Right hindlimb (tissue), 1 donor: ENCODE measurements at regions not wholly inside any gene's neighbourhood (a gene's known extent, or its start where the extent isn't known, plus 50 kb on each side); places are given as distances from the start of the nearest gene placed in this dataset.
"Not testable (repeated sequence)": the region's sequence is repeated elsewhere in the genome, so short reads cannot be mapped to it uniquely, and the experiment has no call there.

Source experiments
- DNase-seq: peaks from one replicate; pipeline ENCODE4 v3.0.0-alpha.2; 2018

DNA sequence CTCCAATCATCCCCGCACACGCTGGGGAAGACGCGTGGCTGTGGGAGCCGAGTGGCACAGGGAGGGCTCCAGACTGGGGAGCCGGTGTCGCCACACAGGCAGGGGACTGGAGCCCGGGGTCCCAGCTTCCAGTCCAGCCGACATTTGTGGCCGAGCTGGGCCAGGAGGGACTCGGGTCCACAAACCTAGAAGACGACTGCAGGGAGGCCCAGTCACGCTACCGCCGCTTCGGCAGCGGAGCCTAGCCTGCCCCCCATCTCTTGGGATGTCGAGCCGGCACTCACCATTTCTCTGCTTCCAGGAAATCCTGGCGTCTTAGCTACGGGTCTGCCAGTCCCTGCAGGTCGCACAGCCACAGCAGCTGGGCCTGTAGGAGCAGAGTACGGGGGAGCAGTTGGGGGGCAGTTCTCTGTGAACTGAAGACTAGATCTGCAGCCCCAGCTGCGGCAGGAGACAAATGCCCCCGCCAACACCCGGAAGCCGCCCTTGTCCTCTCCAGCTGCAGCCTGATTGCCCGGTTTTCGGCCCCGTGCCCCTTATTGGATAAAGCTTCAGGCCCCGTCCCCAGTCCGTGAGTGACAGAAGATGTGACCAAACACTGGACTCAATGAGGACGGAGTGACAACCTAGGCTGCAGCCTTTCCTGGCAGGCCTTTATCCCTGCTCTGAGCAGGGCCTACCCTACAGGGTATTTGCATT is 270.7 kb downstream of the ZNF33B start:
- peak; percentile 90 for DNase-seq

DNA sequence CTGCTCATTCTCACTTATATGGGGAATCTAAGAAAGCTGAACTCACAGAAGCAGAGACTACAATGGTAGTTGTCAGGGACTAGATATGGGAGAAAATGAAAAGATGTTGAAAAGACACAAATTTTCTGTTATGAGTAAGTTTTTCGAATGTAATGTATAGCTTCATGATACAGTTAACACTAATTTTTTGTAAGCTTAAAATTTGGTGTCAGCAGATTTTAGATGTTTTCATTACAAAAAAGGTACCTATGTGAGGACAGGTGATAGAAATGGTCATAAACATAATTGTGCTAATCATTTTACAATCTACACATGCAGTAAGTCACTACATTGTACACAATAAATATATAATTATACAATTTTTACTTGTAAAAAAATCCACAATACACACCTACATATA is 286.6 kb downstream of the ZNF33B start:
- no peak for DNase-seq

DNA sequence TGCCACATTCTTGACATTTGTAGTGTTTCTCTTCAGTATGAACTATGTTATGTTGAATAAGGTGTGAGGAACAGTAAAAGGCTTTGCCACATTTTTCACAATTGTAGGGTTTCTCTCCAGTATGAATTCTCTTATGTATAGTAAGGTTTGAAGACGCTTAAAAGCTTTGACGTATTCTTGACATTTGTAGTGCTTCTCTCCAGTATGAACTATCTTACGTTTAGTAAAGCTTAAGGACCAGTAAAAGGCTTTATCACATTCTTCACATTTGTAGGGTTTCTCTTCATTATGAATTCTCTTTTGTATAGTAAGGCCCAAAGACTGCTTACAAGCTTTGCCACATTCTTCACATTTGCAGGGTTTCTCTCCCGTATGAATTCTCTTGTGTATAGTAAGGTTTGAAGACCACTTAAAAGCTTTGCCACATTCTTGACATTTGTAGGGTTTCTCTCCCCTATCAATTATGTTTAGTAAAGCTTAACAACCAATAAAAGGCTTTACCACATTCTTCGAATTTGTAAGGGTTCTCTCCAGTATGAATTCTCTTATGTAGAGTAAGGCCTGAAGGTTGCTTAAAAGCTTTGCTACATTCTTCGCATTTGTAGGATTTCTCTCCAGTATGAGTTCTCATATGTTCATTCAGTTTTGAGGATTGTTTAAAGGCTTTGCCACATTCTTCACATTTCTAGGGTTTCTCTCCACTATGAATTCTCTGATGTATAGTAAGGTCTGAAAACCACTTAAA is 301.6 kb downstream of the ZNF33B start:
- DNase-seq, result not testable (repeated sequence)

DNA sequence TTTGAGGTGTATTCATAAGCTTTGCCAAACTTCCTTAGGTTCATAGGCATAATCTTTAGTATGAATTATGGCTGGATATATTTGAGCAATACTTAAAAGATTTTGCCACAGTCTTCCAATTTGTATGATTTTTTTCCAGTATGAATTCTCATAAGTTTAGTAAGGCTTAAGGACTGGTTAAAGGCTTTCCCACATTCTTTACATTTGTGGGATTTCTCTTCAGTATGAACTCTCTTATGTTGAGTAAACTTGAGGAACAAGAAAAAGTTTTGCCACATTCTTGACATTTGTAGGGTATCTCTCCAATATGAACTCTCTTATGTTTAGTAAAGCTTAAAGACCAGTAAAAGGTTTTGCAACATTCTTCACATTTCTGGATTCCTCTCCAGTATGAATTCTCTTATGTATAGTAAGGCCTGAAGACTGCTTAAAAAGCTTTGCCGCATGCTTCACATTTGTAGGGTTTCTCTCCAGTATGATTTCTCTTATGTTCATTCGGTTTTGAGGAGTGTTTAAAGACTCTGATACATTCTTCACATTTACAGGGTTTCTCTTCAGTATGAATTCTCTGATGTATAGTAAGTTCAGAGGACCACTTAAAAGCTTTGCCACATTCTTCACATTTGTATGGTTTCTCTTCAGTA is 302.6 kb downstream of the ZNF33B start:
- not testable (repeated sequence) for DNase-seq

DNA sequence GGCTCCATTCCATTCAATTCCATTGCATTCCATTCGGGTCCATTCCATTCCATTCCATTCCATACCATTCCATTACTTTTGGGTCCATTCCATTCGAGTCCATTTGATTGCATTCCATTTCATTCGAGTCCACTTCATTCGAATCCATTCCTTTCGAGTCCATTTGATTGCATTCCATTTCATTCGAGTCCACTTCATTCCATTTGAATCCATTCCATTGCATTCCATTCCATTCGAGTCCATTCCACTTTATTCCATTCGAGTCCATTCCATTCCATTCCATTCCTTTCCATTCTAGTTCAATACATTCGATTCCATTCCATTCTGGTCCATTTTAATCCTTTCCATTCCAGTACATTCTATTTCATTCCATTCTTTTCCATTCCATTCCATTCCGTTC is 334.0 kb downstream of the ZNF33B start:
- no peak for DNase-seq

DNA sequence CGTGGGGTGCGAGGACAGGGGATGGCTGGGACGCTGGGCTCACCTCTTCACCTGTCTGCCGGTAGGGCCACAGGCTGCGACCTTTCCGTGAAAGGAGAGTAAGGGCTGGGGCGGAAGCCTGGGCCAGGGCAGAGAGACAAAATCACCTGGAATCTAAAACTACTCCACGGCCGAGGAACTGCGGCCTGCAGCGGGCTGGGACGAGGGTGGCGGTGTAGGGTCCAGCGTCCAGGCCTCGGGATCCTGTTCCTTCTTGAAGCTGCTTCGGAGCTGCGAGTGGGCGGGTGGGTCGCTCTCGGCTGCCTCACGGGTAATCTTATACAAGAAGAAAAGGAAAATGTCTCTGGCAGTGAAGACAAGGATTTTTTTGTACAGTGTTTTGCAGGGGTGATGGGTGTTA is 356.5 kb downstream of the ZNF33B start:
- DNase-seq, result not testable (repeated sequence)

DNA sequence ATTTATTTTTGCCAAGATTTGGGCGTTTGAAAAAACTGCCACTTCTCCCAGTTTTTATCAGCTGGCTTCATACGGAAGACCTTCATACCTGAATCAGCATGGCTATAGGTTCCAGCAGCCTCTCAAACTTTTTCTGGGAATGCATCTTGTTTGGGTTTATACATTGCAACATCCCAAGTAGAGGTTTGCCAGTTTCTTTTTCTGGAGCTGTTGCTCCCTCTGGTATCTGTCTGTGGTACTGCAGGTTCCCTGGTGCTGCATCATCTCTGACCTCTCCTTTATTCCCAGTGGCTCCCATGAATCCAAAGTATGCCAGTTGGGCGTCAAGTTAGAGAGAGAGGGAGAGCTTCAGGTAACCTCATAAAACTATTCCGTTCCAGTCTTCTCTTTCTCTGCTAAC is 368.6 kb downstream of the ZNF33B start:
- not testable (repeated sequence) for DNase-seq

DNA sequence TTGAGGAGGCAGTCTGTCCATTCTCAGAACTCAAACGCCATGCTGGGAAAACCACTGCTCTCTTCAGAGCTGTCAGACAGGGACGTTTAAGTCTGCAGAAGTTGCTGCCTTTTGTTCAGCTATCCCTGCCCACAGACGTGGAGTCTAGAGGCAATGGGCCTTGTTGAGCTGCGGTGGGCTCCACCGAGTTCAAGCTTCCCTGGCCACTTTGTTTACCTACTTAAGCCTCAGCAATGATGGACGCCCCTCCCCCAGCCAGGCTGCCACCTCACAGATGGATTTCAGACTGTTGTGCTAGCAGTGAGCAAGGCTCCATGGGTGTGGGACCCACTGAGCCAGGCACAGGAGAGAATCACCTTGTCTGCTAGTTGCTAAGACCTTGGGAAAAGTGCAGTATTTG is 375.1 kb downstream of the ZNF33B start:
- DNase-seq, result not testable (repeated sequence)

DNA sequence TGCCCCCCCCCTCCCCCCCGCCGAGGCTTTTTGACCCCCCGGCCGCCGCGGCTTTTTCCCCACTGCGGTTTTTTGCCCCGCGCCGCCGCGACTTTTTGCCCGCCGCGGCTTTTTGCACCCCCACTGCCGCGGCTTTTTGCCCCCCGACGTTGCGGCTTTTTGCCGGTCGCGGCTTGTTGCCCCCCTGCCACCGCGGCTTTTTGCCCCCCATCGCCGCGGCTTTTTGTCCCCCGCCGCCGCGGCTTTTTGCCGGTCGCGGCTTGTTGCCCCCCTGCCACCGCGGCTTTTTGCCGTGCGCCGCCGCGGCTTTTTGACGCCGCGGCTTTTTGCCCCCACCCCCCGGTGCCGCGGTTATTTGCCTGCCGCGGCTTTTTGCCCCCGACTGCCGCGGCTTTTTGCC is 395.4 kb downstream of the ZNF33B start:
- not testable (repeated sequence) for DNase-seq

DNA sequence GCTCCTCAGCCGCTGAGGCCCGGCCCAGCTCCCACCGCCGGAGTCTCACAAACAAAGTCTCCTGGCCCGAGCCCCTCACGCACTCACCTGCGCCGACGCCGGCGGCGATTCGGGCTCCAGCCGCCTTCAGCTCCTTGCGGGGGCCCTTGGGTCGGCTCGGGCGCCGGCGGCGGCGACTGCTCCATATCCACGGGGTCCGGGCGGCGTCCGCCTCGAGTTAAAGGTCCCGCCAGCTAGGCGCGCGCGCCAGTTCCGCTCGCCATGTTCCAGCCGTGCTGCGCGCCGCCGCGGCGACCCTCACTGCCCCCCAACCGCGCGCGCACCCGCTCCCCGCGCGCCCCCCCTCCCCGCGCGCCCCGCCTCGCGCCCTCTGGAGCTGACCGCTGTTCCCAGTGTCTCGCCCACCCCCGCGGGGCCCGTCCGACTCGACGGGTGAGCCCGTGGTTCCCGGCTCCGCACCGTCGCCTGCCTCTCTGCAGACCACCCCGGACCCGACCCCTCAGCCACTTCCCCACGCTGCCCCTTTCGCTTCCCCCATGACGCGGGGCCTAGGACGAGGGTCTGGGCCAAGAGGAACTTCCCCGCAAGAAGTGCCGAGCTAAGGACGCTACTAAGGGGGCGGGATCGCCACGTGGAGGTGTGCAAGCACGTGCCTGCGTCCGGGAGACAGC is 396.1 kb downstream of the ZNF33B start:
- DNase-seq, result no peak

DNA sequence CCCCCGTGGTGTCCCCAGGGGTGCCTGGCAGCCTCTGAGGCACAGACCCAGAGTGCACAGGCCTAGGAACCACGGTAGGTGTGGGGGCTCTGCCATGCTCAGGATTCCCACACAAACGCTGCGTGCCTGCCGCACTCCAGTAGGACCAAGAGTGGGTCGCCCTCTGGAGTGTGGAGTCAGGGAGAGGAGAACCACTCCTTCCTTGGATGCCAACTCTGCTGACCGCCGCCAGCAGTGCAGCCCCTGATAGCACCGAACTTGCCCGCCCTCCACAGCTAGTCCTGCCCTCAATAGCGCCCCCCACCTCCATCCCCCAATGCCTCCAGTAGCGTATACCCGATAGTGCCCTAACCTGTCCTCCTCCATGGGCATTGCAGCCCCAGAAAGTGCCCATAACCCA is 402.0 kb downstream of the ZNF33B start:
- not testable (repeated sequence) for DNase-seq

DNA sequence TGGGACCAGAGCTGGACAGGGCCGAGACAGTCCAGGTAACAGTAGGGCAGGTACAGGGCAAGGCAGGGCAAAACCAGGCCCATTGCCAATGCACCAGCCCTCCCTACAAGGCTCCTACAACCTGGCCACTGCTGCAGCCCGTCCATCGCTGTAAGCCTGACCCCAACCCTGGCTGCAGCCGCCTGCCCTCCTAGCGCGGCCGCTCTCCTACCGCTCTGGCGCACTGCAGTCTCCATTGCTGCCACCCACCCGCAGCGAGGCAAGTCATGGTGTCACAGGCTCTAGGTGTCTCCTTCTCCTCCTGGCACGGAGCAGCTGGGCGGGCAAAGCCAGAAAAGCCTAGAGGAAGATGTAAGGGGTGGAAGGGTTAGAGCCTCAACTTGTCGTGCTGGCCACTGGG is 402.6 kb downstream of the ZNF33B start:
- not testable (repeated sequence) for DNase-seq

DNA sequence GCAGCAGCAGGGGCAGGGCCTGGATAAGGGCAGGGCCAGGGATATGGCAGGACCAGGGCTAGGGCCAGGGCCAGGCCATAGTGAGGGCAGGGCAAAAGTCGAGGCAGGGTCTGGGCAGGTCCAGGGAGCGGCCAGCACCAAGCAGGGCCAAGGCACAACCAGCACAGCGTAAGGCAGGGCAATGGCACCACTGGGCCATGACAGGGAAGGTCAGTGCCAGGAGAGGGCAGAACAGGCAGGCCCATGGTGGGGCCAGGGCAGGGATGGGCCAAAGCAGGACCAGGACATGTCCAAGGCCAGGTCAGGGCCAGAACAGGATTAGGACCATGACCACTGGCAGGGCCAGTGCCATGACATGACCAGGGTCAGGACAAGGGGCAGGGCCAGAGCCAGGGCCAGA is 403.1 kb downstream of the ZNF33B start:
- DNase-seq, result not testable (repeated sequence)

DNA sequence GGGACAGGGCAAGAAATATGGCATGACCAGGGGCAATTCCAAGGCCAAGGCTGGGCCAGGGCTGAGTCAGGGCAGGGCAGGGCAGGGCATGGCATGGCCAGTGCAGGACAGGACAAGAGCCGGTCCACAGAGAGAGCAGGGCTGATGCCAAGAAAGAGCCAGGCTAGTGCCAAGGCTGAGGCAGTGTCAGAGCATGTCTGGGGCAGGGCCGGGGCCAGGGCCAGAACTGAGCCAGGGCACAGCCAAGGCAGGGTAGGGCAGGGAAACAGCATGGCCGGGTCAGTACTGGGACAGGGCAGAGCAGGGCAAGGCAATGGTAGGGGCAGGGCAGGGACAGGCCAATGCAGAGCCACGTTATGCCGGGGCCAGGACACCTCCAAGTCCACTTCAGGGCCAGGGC is 403.9 kb downstream of the ZNF33B start:
- DNase-seq, result not testable (repeated sequence)

DNA sequence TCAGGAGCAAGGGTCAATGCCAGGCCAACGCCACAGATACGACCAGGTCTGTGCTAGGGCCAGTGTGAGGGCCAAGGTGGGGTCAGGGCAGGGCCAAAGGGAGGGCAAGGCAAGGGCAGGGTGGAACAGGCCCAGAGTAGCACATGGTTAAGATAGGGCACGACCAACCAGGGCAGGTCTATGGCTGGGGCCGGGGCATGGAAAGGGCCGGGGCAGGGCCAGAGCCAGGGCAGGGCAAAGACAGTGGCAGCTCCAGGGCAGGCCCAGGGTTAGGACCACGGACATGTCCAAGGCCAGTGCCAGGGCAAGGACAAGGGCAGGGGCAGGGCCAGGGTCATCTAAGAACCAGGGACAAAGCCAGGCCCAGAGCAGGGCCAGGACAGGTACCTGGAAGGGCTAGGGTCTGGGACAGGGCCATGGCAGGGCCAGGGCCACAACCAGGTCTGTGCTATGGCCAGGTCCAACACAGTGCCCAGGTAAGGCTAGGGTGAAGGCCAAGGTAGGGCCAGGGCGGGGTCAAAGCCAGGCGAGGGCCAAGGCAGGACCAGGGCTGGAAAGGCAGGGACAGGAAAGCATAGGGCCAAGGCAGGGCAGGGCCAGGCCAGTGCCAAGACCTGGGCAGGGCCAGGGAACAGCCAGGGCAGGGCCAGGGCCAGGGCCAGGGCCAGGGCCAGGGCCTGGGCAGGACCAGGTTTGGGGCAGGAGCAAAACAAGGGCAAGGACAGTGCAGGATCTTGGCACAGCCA is 404.7 kb downstream of the ZNF33B start:
- not testable (repeated sequence) for DNase-seq

DNA sequence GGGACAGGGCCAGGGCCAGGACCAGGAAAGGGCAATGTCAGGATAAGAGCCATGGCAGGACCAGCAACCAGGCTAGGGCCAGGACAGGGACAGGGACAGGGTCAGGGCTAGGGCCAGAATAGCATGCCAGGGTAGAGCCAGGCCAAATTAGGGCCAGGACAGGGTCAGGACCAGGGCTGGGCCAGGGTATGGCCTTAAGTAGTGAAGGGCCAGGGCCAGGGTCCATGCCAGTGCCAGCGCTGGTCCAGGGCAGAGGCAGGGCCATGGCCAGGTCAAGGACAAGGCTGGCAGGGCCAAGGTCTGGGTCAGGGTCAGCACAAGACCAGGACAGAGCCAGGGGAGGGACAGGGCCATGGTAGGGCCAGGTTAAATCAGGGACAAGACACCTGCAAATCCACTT is 405.4 kb downstream of the ZNF33B start:
- DNase-seq, result not testable (repeated sequence)

DNA sequence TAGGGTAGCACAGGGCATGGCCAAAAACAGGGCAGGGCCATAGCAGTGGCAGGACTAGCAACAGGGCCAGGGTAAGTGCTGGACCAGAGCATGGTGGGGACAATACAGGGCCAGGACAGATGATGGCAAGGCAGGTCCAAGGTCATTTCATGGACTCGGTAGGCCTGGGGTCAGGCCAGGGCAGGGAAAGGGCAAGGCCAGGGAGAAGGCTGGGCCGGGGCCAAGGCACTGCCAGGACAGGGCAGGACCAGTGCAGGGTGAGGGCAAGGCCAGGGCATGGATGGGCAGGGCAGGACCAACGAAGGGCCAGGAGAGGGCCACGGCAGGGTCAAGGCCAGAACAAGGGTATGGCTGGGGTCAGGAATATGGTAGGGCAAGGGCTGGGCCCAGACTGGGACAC is 407.6 kb downstream of the ZNF33B start:
- not testable (repeated sequence) for DNase-seq

DNA sequence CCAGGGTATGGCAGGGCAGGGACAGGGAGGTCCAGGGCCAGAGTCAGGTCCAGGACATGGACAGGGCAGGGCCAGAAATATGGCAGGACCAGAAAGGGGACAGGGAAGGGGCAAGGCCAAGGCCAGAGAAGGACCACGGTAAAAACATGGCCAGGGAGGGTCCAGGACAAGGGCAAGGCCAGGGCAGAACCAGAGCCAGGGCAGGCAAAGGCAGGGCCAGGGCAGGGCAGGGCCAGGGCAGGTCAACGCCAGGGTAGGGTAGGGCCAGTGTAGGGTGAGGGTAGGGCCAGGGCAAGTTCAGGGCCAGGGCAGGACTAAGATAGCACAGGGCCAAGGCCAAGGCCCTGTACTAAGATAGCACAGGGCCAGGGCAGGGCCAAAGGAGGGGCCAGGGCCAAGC is 408.3 kb downstream of the ZNF33B start:
- DNase-seq, result not testable (repeated sequence)

DNA sequence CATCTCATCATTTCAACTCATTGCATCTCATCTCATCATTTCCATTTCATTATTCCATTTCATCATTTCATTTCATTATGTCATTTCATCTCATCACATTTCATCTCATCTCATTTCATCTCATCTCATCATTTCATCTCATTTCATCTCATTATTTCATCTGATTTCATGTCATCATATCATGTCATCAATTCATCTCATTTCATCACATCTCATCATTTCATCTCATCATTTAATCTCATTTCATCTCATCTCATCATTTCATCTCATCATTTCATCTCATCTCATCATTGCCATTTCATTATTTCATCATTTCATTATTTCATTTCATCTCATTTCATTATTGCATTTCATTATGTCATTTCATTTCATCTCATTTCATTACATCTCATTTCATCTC is 410.5 kb downstream of the ZNF33B start:
- not testable (repeated sequence) for DNase-seq

DNA sequence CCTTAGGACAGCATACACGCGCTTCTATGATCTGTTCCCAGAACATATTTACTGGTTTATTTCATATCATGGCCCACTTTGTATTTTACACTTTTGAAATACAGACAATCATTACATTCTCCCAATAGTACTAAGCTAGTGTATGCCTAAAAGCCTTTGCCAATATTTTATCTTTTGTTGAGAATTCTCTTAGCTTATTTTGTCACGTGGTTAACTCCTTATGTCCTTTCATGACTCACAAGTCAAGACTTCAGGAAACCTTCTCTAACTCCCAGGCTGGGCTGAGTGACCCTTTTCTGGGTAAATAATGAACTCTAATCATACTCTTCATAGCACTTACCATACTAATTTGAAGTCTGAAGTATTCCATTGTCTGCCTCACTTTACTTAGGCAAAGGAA is 444.8 kb downstream of the ZNF33B start:
- not testable (repeated sequence) for DNase-seq

DNA sequence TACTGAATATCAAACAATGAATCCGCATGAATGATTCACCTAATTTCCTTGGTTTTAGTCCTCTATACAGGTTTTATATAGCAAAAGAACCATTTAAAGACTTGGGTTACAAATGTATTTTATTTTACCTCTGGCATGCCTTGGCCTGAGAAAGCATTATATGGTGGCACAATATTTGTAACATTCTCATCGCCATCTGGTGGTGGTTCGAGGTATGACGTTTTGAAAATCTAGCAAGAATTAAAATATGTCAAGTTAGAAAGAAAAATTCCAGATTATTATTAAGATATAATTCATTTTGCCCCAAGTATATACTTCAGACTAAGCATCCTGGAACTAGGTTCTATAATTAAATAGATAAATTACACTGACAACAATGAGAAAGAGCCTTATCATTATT is 445.9 kb downstream of the ZNF33B start:
- DNase-seq, result not testable (repeated sequence)

DNA sequence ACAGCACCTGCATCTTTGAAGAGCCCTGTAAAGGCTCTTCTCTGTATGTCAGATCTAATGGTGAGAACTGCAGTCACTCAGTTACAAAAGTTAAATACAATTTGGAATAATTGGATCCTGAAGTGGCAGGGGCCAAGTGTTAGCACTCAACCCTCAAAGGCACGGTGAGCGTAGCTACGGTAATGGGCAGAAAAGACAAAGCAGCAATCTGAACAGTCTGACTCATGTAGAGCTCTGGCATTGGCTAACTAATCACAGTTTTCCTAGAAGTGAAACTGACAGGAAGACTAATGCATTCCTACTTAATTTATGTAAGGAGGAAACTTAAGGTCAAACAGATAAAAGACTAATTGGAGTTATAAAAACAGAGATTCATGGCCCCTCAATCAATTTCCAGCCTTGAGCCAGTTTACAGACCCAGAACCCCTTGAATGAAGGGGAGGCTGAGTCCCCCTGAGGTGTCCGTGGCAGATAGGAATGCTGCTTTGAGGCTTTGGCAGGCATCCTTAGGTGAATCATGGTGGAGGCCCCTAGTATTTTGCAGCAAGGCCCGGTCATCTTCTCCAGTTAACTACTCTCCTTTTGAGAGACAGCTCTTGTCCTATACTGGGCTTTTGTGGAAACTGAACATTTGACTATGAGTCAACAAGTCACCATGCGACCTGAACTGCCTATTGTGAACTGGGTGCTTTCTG is 450.7 kb downstream of the ZNF33B start:
- DNase-seq, result not testable (repeated sequence)
